ACC112 (cell line): ENCODE measurements at regions not wholly inside any gene's neighbourhood (a gene's known extent, or its start where the extent isn't known, plus 50 kb on each side); places are given as distances from the start of the nearest gene placed in this dataset.
A peak's percentile ranks its signal among the peaks of the same experiment; 100 is the strongest.
"Not testable (repeated sequence)": the region's sequence is repeated elsewhere in the genome, so short reads cannot be mapped to it uniquely, and the experiment has no call there.

ENCODE experiments used
- H2AFZ ChIP-seq: fragments of 200-600 bp; sonication (generic); one replicate; pipeline ENCODE4 v1.6.0; 2017; ENCODE audit warnings: antibody characterized with exemption, low read length; ENCODE audit not compliant: unreplicated experiment
- H3K27ac ChIP-seq: fragments of 200-600 bp; sonication (generic); 2 replicates; pipeline ENCODE4 v1.5.1; 2014; ENCODE audit warnings: low read depth, mild to moderate bottlenecking, antibody characterized with exemption, low read length, moderate library complexity
- H3K27me3 ChIP-seq: fragments of 200-600 bp; sonication (generic); 2 replicates; pipeline ENCODE4 v1.6.1; 2014; ENCODE audit warnings: mild to moderate bottlenecking, antibody characterized with exemption, low read length, moderate library complexity, mixed read lengths; ENCODE audit not compliant: insufficient read depth
- H3K36me3 ChIP-seq: fragments of 200-600 bp; sonication (generic); 2 replicates; pipeline ENCODE4 v1.6.1; 2016; ENCODE audit warnings: mild to moderate bottlenecking, antibody characterized with exemption, low read length, moderate library complexity, mixed read lengths; ENCODE audit not compliant: insufficient read depth
- H3K4me1 ChIP-seq: fragments of 200-600 bp; sonication (generic); one replicate; pipeline ENCODE4 v1.6.1; 2016; ENCODE audit warnings: low read length, mixed read lengths; ENCODE audit not compliant: insufficient read depth, unreplicated experiment, control insufficient read depth
- H3K4me3 ChIP-seq: fragments of 200-600 bp; sonication (generic); 2 replicates; pipeline ENCODE4 v1.5.1; 2014; ENCODE audit warnings: mild to moderate bottlenecking, low read depth, low read length
- H3K79me2 ChIP-seq: fragments of 200-600 bp; sonication (generic); one replicate; pipeline ENCODE4 v1.6.0; 2016; ENCODE audit warnings: low read length; ENCODE audit not compliant: control insufficient read depth, unreplicated experiment, insufficient read depth

DNA sequence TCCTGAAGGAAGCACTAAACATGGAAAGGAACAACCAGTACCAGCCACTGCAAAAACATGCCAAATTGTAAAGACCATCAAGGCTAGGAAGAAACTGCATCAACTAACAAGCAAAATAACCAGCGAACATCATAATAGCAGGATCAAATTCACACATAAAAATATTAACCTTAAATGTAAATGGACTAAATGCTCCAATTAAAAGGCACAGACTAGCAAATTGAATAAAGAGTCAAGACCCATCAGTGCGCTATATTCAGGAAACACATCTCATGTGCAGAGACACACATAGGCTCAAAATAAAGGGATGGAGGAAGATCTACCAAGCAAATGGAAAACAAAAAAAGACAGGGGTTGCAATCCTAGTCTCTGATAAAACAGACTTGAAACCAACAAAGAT, 117.2 kb upstream of the TNFSF4 start:
- not testable (repeated sequence) for H2AFZ ChIP-seq, H3K36me3 ChIP-seq, H3K27me3 ChIP-seq, H3K4me3 ChIP-seq, H3K4me1 ChIP-seq, H3K27ac ChIP-seq, H3K79me2 ChIP-seq

DNA sequence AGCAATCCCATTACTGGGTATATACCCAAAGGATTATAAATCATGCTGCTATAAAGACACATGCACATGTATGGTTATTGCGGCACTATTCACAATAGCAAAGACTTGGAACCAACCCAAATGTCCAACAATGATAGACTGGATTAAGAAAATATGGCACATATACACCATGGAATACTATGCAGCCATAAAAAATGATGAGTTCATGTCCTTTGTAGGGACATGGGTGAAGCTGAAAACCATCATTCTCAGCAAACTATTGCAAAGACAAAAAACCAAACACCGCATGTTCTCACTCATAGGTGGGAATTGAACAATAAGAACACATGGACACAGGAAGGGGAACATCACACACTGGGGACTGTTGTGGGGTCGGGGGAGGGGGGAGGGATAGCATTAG, 120.9 kb upstream of the TNFSF4 start:
- not testable (repeated sequence) for H2AFZ ChIP-seq, H3K4me3 ChIP-seq, H3K36me3 ChIP-seq, H3K79me2 ChIP-seq, H3K27ac ChIP-seq, H3K27me3 ChIP-seq
- peaks cover 34% of the 10 kb centered on the region for H3K4me1 ChIP-seq

DNA sequence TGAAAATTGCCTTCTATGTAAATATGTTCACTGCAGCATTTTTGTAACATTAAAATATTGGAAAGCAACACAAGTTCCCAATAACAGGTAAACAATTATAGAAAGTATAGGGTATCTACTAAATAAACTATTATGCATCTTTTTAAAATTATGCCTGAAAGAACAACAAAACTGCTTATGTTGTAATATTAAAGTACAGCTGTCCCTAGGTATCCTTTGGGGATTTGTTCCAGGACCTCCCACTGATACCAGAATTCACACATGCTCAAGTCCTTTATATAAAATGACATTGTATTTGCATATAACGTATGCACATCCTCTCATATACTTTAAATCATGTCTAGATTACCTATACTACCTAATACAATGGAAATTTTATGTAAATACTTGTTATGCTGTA, 121.8 kb upstream of the TNFSF4 start:
- no peaks in the 10 kb centered on the region for H3K36me3 ChIP-seq
- peak overlapping the region; percentile 74 for H3K27ac ChIP-seq
- H3K4me3 ChIP-seq, result no peak overlapping the region
- no peaks in the 10 kb centered on the region for H3K79me2 ChIP-seq
- H3K27me3 ChIP-seq, result no peaks in the 10 kb centered on the region
- H2AFZ ChIP-seq, result no peak overlapping the region
- peaks cover 34% of the 10 kb centered on the region for H3K4me1 ChIP-seq

DNA sequence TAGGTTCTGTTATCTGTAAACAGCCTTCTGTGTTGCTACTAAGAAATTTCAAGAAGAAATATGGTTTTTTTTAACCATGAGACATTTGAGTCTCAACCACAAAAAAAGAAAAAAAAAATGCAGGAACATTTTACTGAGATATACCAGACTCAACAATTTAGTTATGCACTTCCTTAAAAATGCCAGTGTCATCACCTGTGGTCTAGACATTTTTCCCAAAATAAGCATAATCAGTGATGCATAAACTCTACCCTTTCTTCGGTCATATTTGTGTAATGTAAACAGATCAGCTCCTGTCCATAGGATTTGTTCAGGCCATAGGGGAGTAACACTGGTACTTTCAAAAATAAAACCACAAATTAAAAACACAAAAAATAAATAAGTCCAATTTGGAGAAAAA, 122.6 kb upstream of the TNFSF4 start:
- Histone ChIP-seq H3K27me3 (no peaks in the 10 kb centered on the region), H3K79me2 (no peaks in the 10 kb centered on the region), H3K36me3 (no peaks in the 10 kb centered on the region), H3K4me3 (0 out of 2 replicates have a peak overlapping the region, but pooled peaks have one; percentile 11), H2AFZ (no peak overlapping the region), H3K4me1 (peaks cover 34% of the 10 kb centered on the region), H3K27ac (peak overlapping the region; percentile 74)

DNA sequence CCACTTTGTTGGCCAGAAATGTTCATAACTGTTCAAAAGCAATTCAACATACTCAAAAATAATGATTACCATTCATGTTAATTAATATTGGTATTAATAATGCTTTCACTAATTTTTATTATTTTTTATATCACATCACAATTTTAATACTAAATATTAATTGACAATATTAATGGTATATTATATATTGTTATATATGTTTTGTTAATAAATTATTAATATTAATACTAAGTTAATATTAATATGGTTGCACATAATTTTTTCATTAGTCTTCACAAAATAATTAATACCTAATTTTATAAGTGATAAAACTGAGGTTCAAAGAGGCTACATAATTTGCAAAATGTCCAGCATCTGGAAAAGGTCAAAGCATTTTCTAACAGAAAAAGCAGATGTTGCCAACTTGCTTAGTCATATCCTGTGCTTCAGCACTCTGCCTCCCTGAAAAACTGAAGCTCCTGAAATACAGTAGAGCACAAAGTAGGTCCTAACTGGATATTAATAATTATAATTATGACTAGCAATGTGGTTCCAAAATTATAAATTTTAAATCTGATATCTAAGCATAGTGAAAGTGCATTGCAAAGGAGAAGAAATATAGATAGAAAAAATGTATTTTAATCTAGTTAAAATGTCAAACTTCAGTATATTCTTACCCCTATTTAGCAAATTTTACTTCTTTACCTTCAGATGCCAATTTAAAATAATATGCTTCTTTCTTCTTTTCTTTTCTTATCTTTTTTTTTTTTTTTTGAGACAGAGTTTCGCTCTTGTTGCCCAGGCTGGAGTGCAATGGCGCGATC, 123.2 kb upstream of the TNFSF4 start:
- Histone ChIP-seq H3K27me3 (no peaks in the 10 kb centered on the region), H3K27ac (peak overlapping the region; percentile 88), H3K4me1 (peaks cover 34% of the 10 kb centered on the region), H3K4me3 (0 out of 2 replicates have a peak overlapping the region, but pooled peaks have one; percentile 11), H3K36me3 (no peaks in the 10 kb centered on the region), H3K79me2 (no peaks in the 10 kb centered on the region), H2AFZ (no peak overlapping the region)

DNA sequence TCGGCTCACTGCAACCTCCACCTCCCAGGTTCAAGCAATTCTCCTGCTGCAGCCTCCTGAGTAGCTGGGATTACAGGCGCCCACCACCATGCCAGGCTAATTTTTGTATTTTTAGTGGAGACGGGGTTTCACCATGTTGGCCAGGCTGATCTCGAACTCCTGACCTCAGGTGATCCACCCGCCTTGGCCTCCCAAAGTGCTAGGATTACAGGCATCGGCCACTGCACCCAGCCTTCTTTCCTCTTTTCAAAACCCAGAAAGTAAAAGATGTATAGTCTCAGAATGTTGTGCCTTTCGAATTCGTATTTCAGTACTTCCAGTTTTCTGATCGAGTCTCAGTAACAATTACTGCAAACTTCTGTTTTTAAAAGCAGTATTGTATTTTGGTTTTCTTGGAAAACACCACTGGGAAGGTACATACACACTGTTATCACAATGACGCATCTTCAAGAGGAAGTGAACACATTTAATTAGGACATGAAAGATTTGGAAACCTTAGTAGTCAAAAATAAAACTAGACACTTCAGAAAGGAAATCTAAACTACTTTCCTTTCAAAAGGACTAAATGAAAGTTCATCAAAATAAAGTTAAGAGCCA, 123.9 kb upstream of the TNFSF4 start:
- Histone ChIP-seq H2AFZ (peak overlapping the region; percentile 61), H3K4me3 (peak overlapping the region; percentile 25), H3K4me1 (peaks cover 34% of the 10 kb centered on the region), H3K27ac (peak overlapping the region; percentile 88)
- H3K79me2 ChIP-seq, H3K36me3 ChIP-seq, H3K27me3 ChIP-seq: not testable (repeated sequence)

DNA sequence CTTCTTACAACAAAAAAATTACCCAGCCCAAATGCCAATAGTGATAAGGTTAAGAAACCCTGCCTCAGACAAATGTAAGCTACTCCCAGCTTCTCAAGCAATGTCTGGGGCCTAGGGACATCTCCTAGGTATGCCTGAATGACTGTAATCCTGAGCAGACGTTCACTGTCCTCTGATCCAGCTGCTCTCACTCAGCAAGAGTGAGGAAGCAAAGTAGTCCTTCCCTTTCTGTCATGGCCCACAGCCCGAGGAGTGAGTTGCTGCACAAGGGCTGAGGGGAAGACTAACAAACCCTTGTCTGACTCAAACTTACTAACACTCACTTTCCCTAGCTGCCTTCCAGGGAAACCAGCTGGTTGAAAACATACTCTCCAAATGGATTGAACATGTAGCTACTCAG, 124.9 kb upstream of the TNFSF4 start:
- Histone ChIP-seq H3K27ac (peak overlapping the region; percentile 88), H2AFZ (peak overlapping the region; percentile 75), H3K36me3 (no peaks in the 10 kb centered on the region), H3K4me3 (peak overlapping the region; percentile 25; the same call in 1 of the 2 replicates), H3K27me3 (no peaks in the 10 kb centered on the region), H3K79me2 (no peaks in the 10 kb centered on the region), H3K4me1 (peaks cover 34% of the 10 kb centered on the region)

DNA sequence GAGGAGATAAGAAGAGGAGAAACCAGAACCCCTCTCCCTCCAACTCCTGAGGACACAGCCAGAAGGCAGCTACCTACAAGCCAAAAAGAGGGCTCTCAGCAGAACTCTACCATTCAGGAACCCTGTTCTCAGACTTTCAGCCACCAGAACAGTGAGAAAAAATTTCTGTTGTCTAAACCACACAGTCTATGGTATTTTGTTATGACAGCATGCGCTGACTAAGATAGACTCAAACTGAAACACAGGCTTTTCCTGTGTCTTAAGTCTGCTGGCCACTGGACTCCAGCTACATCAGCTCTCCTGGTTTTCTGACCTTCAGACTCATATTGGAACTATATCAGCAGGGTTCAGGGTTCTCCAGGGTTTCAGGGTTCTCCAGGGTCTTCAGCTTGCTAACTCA, 126.5 kb upstream of the TNFSF4 start:
- no peaks in the 10 kb centered on the region for H3K79me2 ChIP-seq
- H3K4me3 ChIP-seq, result no peak overlapping the region
- H3K27ac ChIP-seq, result no peak overlapping the region
- H2AFZ ChIP-seq, result no peak overlapping the region
- peaks cover 34% of the 10 kb centered on the region for H3K4me1 ChIP-seq
- no peaks in the 10 kb centered on the region for H3K27me3 ChIP-seq
- H3K36me3 ChIP-seq, result no peaks in the 10 kb centered on the region

DNA sequence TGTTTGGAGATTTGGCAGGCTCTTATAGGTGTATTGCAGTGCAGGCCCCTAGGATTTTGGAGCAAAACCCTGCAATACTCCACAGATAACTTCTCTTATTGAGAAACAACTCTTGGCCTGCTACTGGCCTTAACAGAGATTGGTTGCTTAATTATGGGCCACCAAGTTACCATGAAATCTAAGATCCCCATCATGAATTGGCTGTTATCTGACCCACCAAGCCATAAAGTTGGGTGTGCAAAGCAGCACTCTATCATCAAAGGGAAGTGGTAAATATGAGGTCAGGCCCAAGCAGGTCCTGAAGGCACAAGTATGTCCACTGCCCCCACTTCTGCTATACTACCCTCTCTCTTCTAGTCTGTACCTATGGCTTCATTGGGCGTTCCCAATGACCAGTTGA, 130.0 kb upstream of the TNFSF4 start:
- H3K36me3 ChIP-seq, result no peaks in the 10 kb centered on the region

DNA sequence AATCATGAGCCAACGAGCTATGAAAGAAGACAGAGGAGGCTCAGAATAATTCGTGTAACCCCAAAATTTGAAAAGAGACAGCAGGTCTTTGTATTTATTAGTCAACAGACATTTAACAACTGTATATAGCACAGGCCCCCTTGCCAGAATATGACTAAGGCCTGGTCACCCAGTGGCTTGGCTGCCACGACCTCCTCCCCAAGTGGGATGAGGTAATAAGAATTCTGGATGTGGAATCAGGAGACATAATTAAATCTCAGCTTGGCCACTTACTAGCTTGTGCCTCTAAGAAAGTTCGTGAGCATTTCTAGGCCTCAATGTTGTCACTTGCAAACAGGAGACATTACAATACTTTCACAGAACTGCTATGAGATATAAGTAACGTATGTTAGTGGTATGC, 134.2 kb upstream of the TNFSF4 start:
- Histone ChIP-seq H2AFZ (no peak overlapping the region), H3K79me2 (no peaks in the 10 kb centered on the region), H3K4me1 (peaks cover 9% of the 10 kb centered on the region), H3K4me3 (no peak overlapping the region), H3K27me3 (no peaks in the 10 kb centered on the region), H3K27ac (no peak overlapping the region), H3K36me3 (no peaks in the 10 kb centered on the region)

More for the DNA sequence above, 130.0 kb upstream of the TNFSF4 start:
- Histone ChIP-seq H3K27ac (no peak overlapping the region), H3K79me2 (no peaks in the 10 kb centered on the region), H3K4me3 (no peak overlapping the region), H3K4me1 (peaks cover 10% of the 10 kb centered on the region), H3K27me3 (no peaks in the 10 kb centered on the region), H2AFZ (no peak overlapping the region)

DNA sequence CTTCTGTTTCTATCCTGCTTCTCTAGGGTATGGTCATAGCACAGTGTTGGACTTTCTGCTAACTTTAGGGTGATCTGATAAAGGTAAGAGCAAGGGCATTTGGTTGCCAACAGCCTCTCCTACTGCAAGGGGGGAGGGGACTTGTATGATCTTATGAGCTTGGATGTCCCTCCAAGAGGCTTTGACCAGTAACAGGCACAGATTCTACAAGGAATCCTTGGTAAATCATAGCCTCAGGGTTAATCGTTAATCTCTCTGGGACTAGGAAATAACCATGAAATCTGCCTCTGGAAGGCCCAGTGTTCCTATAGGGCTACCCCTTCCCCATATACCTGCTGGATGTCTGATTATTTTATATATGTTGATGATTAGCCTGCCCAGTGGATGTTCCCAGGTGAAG, 134.8 kb upstream of the TNFSF4 start:
- Histone ChIP-seq H3K27me3 (no peaks in the 10 kb centered on the region), H3K4me1 (peaks cover 9% of the 10 kb centered on the region), H3K4me3 (no peak overlapping the region), H3K27ac (no peak overlapping the region), H3K79me2 (no peaks in the 10 kb centered on the region), H2AFZ (no peak overlapping the region), H3K36me3 (no peaks in the 10 kb centered on the region)
